HAP-1 (cell line): ENCODE measurements at regions not wholly inside any gene's neighbourhood (a gene's known extent, or its start where the extent isn't known, plus 50 kb on each side); places are given as distances from the start of the nearest gene placed in this dataset.

Source experiments
- DNase-seq, 2 experiments: peaks; one replicate each; pipeline ENCODE4 v3.0.0-alpha.2; 2016 to 2020; ENCODE audit warnings: low spot score in 2 of 2
- H3K27me3 ChIP-seq: fragments of 250-450 bp; sonication (Bioruptor Pico); 2 replicates; pipeline ENCODE4 v1.5.1; 2020; ENCODE audit warnings: low read depth, mild to moderate bottlenecking, moderate library complexity
- H3K36me3 ChIP-seq: fragments of 250-450 bp; sonication (Bioruptor Pico); replicated peaks from 2 replicates; pipeline ENCODE4 v1.5.1; 2020; ENCODE audit warnings: mild to moderate bottlenecking
- H3K4me1 ChIP-seq: fragments of 250-450 bp; sonication (Bioruptor Pico); 2 replicates; pipeline ENCODE4 v1.5.1; 2020; ENCODE audit warnings: mild to moderate bottlenecking
- H3K4me3 ChIP-seq: fragments of 250-450 bp; sonication (Bioruptor Pico); 2 replicates; pipeline ENCODE4 v1.5.1; 2020; ENCODE audit warnings: mild to moderate bottlenecking, moderate library complexity
- H3K9me3 ChIP-seq: fragments of 250-450 bp; sonication (Bioruptor Pico); 2 replicates; pipeline ENCODE4 v1.5.1; 2020; ENCODE audit warnings: mild to moderate bottlenecking, moderate library complexity
- in situ Hi-C: fragments of 300-500 bp; cut with MboI; formaldehyde crosslinking; loops from 3 replicates; pipeline ENCODE4 v1.14.3; 2020; ENCODE audit warnings: low sequenced_read_pairs, inconsistent platforms, mixed read lengths

- Histone ChIP-seq H3K27me3 (no peaks in the 10 kb centered on the region), H3K4me1 (peaks cover 14% of the 10 kb centered on the region), H3K36me3 (no peaks in the 10 kb centered on the region), H3K4me3 (no peak overlapping the region), H3K9me3 (no peaks in the 10 kb centered on the region)
- in situ Hi-C loops: no loop called here
- DNase-seq: no peak
Measured at GRCh38 chr6:113594726-113595125, 262.4 kb upstream of the MARCKS start.

DNA sequence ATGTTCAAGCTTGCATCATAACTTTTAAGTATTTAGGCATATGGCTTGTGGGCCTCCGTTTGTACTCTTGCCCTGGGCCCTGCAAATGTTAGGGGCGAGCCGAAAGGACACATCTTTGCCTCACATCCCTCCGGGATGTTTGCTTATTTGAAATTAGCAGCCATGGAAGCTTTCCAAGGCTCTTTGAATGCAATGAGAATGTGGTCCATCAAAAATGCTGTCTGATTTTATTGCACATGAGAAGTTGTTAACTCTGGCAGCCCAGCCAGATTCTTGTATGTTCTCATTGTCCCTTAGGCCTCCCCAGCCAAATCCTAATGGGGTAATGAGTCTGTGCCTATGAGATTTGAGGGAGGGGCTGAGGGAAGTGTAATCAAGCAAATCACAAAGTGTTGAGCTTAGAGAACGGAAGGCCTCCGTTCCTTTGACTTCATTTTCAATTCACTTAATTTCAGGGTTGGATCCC is 261.2 kb upstream of the MARCKS start:
- no peaks in the 10 kb centered on the region for H3K27me3 ChIP-seq
- H3K9me3 ChIP-seq: no peaks in the 10 kb centered on the region
- no peak for DNase-seq
- no peaks in the 10 kb centered on the region for H3K36me3 ChIP-seq
- H3K4me3 ChIP-seq: no peak overlapping the region
- in situ Hi-C loops: no loop called here
- H3K4me1 ChIP-seq: peaks cover 14% of the 10 kb centered on the region

- in situ Hi-C loops: no loop called here
- H3K36me3 ChIP-seq: no peaks in the 10 kb centered on the region
- DNase-seq: no peak
- no peak overlapping the region for H3K4me3 ChIP-seq
- no peaks in the 10 kb centered on the region for H3K27me3 ChIP-seq
- H3K4me1 ChIP-seq: peaks cover 14% of the 10 kb centered on the region
- no peaks in the 10 kb centered on the region for H3K9me3 ChIP-seq
Measured at GRCh38 chr6:113596387-113597230, 260.5 kb upstream of the MARCKS start.

GRCh38 chr6:113597231-113597583 is 259.9 kb upstream of the MARCKS start:
- in situ Hi-C loops: no loop called here
- Histone ChIP-seq H3K4me3 (no peak overlapping the region), H3K4me1 (peaks cover 9% of the 10 kb centered on the region), H3K9me3 (no peaks in the 10 kb centered on the region), H3K36me3 (no peaks in the 10 kb centered on the region), H3K27me3 (no peaks in the 10 kb centered on the region)
- DNase-seq: no peak

- Histone ChIP-seq H3K9me3 (no peaks in the 10 kb centered on the region), H3K36me3 (no peaks in the 10 kb centered on the region), H3K4me3 (no peak overlapping the region), H3K27me3 (no peaks in the 10 kb centered on the region), H3K4me1 (peaks cover 5% of the 10 kb centered on the region; the same call in 1 of the 2 replicates)
- in situ Hi-C loops: no loop called here
- DNase-seq: no peak
Measured at GRCh38 chr6:113598786-113599185, 258.4 kb upstream of the MARCKS start.

- peaks cover 10% of the 10 kb centered on the region; the same call in 1 of the 2 replicates for H3K4me1 ChIP-seq
Measured at GRCh38 chr6:113599444-113599843, 257.7 kb upstream of the MARCKS start.

DNA sequence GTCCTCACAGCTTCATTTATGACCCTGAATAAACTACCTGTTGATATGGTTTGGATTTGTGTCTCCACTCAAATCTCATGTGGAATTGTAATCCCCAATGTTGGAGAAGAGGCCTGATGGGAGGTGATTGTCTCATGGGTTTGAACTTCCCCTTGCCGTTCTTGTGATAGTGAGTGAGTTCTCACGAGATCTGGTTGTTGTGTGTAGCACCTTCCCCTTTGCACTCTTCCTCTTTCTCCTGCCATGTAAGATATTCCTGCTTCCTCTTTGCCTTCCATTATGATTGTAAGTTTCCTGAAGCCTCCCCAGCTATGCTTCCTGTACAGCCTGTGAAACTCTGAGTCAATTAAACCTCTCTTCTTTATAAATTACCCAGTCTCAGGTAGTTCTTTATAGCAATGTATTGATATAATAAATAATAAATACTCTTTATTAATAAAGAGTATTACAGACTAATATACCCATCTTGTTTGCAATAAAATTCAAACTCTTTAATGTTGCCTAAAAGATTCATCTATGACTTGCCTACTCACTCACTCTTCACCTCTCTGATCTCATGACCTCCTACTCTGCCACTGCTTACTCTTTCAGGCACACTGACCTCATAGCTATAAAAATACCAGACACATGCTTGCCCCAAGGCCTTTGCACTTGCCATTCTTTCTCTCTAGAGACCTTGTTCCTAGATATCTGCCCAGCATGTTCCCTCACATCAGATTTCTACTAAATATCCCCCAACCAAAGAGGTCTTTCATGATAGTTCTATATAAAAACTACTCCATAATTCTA is 256.4 kb upstream of the MARCKS start:
- in situ Hi-C loops: no loop called here
- no peaks in the 10 kb centered on the region for H3K36me3 ChIP-seq
- DNase-seq: no peak

More at GRCh38 chr6:113599444-113599843, 257.7 kb upstream of the MARCKS start:
- in situ Hi-C loops: no loop called here
- H3K27me3 ChIP-seq: no peaks in the 10 kb centered on the region
- H3K4me3 ChIP-seq: no peak overlapping the region
- no peak for DNase-seq
- H3K9me3 ChIP-seq: no peaks in the 10 kb centered on the region
- H3K36me3 ChIP-seq: no peaks in the 10 kb centered on the region

DNA sequence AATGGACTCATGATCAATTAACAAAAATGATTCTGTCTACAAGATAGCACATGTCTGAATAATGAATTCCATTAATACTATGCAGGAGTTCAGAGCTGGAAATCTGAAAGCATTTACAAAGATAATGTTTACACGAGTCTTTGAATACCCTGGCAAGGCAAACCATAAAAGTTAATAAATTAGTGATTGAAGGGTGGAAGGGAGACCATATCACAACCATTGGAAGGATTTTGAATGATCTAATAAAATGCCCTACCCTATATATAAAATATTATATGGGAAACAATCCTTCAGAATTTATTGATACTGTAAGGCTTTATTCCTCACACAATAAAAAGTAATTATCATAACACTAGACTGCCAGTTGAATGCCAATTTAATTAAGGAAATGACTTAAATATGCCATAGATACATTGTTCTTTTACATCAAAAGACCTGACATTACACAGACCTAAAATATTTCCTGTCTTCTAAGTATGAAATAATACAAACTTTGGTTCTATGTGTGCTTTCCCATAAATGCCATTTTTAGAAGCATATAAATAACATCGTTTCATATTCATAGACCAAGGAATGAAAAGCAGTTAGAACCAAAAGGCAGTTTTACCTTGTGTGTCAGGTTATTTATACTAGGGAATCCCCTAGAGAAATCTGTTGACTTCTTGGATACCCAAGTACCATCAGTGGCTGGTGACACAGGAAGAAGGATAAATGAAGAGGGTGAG is 249.2 kb upstream of the MARCKS start:
- Histone ChIP-seq H3K27me3 (no peaks in the 10 kb centered on the region), H3K9me3 (no peaks in the 10 kb centered on the region), H3K4me1 (peaks cover 11% of the 10 kb centered on the region; the same call in 1 of the 2 replicates), H3K4me3 (no peak overlapping the region), H3K36me3 (no peaks in the 10 kb centered on the region)
- in situ Hi-C loops: no loop called here
- no peak for DNase-seq

More for the DNA sequence above, 256.4 kb upstream of the MARCKS start:
- Histone ChIP-seq H3K9me3 (no peaks in the 10 kb centered on the region), H3K4me1 (peaks cover 10% of the 10 kb centered on the region; the same call in 1 of the 2 replicates), H3K27me3 (no peaks in the 10 kb centered on the region), H3K4me3 (no peak overlapping the region)

DNA sequence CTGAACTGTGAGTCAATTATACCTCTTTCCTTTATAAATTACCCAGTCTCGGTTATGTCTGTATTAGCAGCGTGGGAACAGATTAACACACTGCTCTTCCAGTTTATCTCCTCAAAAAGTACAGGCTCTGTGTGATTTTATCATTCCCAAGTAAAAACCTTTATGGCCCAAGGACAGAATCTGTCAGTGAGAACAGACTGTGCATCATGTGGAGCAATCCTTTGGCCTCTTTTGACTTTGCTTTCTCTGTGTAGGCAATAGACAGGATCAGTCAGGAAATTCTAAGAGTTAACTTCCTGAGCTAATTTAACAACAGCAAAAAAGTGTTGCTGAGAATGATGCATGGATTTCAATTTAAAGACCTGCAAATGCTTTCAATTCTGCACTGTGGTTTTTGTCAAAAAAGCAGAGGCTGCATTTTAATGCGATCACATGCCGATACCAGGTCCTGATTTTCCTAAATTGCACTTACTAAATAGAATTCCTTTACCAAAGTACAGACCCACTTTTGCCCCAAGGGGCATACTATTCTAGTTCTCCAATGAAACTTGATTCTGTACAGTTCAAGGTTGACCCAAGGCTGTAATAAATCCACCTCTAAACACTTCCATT is 246.7 kb upstream of the MARCKS start:
- in situ Hi-C loops: no loop called here
- Histone ChIP-seq H3K9me3 (no peaks in the 10 kb centered on the region), H3K4me1 (0 out of 2 replicates have a peak, but pooled peaks cover 2% of the 10 kb centered on the region), H3K27me3 (no peaks in the 10 kb centered on the region), H3K36me3 (no peaks in the 10 kb centered on the region), H3K4me3 (no peak overlapping the region)
- DNase-seq: no peak

- in situ Hi-C loops: no loop called here
- Histone ChIP-seq H3K36me3 (no peaks in the 10 kb centered on the region), H3K27me3 (no peaks in the 10 kb centered on the region), H3K9me3 (no peaks in the 10 kb centered on the region), H3K4me3 (no peak overlapping the region), H3K4me1 (no peaks in the 10 kb centered on the region)
- DNase-seq: no peak
Measured at GRCh38 chr6:113616701-113617274, 240.4 kb upstream of the MARCKS start.

- H3K27me3 ChIP-seq: no peaks in the 10 kb centered on the region
- no peaks in the 10 kb centered on the region for H3K9me3 ChIP-seq
- no peak for DNase-seq
- in situ Hi-C loops: no loop called here
- no peaks in the 10 kb centered on the region for H3K4me1 ChIP-seq
- H3K4me3 ChIP-seq: no peak overlapping the region
- no peaks in the 10 kb centered on the region for H3K36me3 ChIP-seq
Measured at GRCh38 chr6:113619077-113619476, 238.1 kb upstream of the MARCKS start.

DNA sequence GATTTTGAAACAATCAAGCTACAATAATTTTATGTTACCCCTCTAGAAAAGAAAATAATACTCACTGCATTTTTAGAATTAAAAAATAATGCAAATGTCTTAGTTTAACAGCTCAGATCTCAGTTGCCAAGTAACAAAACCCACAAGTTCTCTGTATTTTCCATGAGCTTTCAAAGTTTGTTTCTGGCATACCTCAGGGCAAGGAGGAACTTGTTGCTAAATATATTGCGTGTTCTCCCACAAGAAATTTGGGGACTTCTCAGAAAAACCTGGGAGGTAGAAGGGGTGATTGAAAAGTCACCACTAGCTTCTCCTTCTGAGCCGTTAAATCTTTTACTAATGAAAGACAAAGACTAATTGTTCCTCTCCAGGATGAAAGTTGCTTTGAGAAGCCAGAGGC is 236.8 kb upstream of the MARCKS start:
- in situ Hi-C loops: no loop called here
- Histone ChIP-seq H3K27me3 (no peaks in the 10 kb centered on the region), H3K4me1 (no peaks in the 10 kb centered on the region), H3K4me3 (no peak overlapping the region), H3K36me3 (no peaks in the 10 kb centered on the region), H3K9me3 (no peaks in the 10 kb centered on the region)
- DNase-seq: no peak

GRCh38 chr6:113622254-113622653 is 234.9 kb upstream of the MARCKS start:
- in situ Hi-C loops: no loop called here
- H3K9me3 ChIP-seq: no peaks in the 10 kb centered on the region
- no peaks in the 10 kb centered on the region for H3K4me1 ChIP-seq
- no peak for DNase-seq
- H3K27me3 ChIP-seq: no peaks in the 10 kb centered on the region
- H3K4me3 ChIP-seq: no peak overlapping the region
- no peaks in the 10 kb centered on the region for H3K36me3 ChIP-seq
